IMR-90 (cell line): ENCODE measurements at regions not wholly inside any gene's neighbourhood (a gene's known extent, or its start where the extent isn't known, plus 50 kb on each side); places are given as distances from the start of the nearest gene placed in this dataset.

Experiments used
- BHLHE40 ChIP-seq: fragments of 150-350 bp; IDR thresholded peaks from 2 replicates; pipeline ENCODE4 v1.6.1; 2016; ENCODE audit warnings: mild to moderate bottlenecking, low read depth, low read length
- CEBPB ChIP-seq: IDR thresholded peaks from 2 replicates; pipeline ENCODE4 v1.6.1; 2012; ENCODE audit warnings: low read depth, low read length, improper control_type of control experiment
- FOS ChIP-seq: fragments of 150-350 bp; IDR thresholded peaks from 2 replicates; pipeline ENCODE4 v1.6.1; 2016; ENCODE audit warnings: low read depth, low read length
- MXI1 ChIP-seq: IDR thresholded peaks from 2 replicates; pipeline ENCODE4 v1.6.1; 2012; ENCODE audit warnings: low read depth, mild to moderate bottlenecking, low read length, moderate library complexity, borderline replicate concordance
- NFE2L2 ChIP-seq: fragments of 150-350 bp; IDR thresholded peaks from 2 replicates; pipeline ENCODE4 v1.6.1; 2016; ENCODE audit warnings: low read depth, mild to moderate bottlenecking, low read length
- POLR2A ChIP-seq: IDR thresholded peaks from 2 replicates; pipeline ENCODE4 v1.6.1; 2012; ENCODE audit warnings: mild to moderate bottlenecking, low read depth, low read length
- RAD21 ChIP-seq: IDR thresholded peaks from 2 replicates; pipeline ENCODE4 v1.6.1; 2012; ENCODE audit warnings: low read length, improper control_type of control experiment
- SMC3 ChIP-seq: fragments of 150-350 bp; IDR thresholded peaks from 2 replicates; pipeline ENCODE4 v1.6.1; 2016; ENCODE audit warnings: low read depth, mild to moderate bottlenecking, antibody characterized with exemption, low read length, moderate library complexity
- TF ChIP-seq, protein P1 (sequence below): conservative IDR thresholded peaks from 2 replicates; pipeline ENCODE4 v1.5.1; 2012; ENCODE audit warnings: mild to moderate bottlenecking, low read depth, low read length, improper control_type of control experiment

DNA sequence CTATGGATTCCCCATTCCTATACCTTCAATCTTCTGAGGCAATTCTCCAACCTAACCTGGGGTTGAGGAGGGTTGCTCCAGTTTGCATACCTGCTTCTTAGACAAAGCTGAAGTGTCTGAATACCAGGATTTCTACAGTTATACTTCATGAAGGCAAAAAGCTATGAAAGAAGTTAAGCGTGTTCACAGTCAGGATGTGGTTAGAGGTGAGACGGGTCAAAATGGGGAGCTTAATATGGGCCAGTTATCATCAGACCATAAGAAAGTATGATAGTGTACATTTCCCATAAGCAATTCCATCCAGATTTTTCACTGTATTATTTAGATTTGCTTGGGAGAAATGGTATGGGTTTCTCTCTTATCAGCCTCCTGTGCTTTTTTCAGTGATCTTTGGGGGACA is 156.9 kb upstream of the FER start:
- TF ChIP-seq RAD21, result no peak
- TF ChIP-seq NFE2L2, result no peak
- TF ChIP-seq, protein P1, sequence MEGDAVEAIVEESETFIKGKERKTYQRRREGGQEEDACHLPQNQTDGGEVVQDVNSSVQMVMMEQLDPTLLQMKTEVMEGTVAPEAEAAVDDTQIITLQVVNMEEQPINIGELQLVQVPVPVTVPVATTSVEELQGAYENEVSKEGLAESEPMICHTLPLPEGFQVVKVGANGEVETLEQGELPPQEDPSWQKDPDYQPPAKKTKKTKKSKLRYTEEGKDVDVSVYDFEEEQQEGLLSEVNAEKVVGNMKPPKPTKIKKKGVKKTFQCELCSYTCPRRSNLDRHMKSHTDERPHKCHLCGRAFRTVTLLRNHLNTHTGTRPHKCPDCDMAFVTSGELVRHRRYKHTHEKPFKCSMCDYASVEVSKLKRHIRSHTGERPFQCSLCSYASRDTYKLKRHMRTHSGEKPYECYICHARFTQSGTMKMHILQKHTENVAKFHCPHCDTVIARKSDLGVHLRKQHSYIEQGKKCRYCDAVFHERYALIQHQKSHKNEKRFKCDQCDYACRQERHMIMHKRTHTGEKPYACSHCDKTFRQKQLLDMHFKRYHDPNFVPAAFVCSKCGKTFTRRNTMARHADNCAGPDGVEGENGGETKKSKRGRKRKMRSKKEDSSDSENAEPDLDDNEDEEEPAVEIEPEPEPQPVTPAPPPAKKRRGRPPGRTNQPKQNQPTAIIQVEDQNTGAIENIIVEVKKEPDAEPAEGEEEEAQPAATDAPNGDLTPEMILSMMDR, result no peak
- no peak for TF ChIP-seq POLR2A
- no peak for TF ChIP-seq BHLHE40
- no peak for TF ChIP-seq SMC3
- no peak for TF ChIP-seq FOS
- no peak for TF ChIP-seq MXI1
- no peak for TF ChIP-seq CEBPB
